ENCODE measurements at regions not wholly inside any gene's neighbourhood (a gene's known extent, or its start where the extent isn't known, plus 50 kb on each side); places are given as distances from the start of the nearest gene placed in this dataset.

DNA sequence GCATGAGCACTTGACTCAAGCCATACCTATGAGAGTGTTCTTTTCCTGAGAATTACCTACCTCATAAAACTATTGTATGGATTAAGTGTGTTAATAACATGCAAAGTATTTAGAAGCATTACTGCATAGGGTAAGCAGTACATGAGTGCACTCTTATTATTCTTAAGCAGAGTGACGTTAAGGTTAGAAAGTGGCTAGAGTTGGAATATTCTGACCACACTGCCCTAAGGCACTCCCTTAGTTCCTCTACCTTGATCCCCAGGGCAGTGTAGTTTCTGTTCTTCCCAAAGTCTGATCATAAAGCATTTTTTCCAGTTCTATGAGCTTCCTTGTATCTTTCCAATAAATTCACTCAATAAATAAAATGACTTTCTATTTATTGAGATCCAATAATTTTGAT is 189.2 kb downstream of the PCSK1 start (continued):
- TF ChIP-seq CHD7 (IDR thresholded peaks at IDR 0.05; ENCODE audit: insufficient replicate concordance, low read length) = no peak
- no peak for TF ChIP-seq JUND (IDR thresholded peaks at IDR 0.05; ENCODE audit: low read length)
- TF ChIP-seq TAF7 (optimal IDR thresholded peaks at IDR 0.05; ENCODE audit: borderline replicate concordance, low read depth, low read length) = no peak
- TF ChIP-seq CBX8 (IDR thresholded peaks at IDR 0.05; ENCODE audit: borderline replicate concordance, low read depth, low read length) = no peak
- no peak for TF ChIP-seq SIRT6 (IDR thresholded peaks at IDR 0.05; ENCODE audit: low read length)
- no peak for TF ChIP-seq RBBP5 (IDR thresholded peaks at IDR 0.05; ENCODE audit: borderline replicate concordance, low read depth, low read length)
- no peak for TF ChIP-seq EP300 (IDR thresholded peaks at IDR 0.05; ENCODE audit: borderline replicate concordance in 1 of 2, low read depth in 2 of 2, low read length in 2 of 2)
- no peak for TF ChIP-seq BCL11A (IDR thresholded peaks at IDR 0.05; ENCODE audit: low read depth in 2 of 2, low read length in 2 of 2)
- TF ChIP-seq TAF1 (IDR thresholded peaks at IDR 0.05; ENCODE audit: low read depth, low read length) = no peak
- no peak for TF ChIP-seq RXRA (IDR thresholded peaks at IDR 0.05; ENCODE audit: insufficient read depth, low read depth, low read length)
- no peak for TF ChIP-seq HDAC6 (IDR thresholded peaks at IDR 0.05; ENCODE audit: low read depth, low read length)
- no peak for TF ChIP-seq HDAC2 (IDR thresholded peaks at IDR 0.05; ENCODE audit: borderline replicate concordance in 1 of 2, low read depth in 2 of 2, low read length in 2 of 2)

All from H1 (cell line).